ENCODE measurements at regions not wholly inside any gene's neighbourhood (a gene's known extent, or its start where the extent isn't known, plus 50 kb on each side); places are given as distances from the start of the nearest gene placed in this dataset.

DNA sequence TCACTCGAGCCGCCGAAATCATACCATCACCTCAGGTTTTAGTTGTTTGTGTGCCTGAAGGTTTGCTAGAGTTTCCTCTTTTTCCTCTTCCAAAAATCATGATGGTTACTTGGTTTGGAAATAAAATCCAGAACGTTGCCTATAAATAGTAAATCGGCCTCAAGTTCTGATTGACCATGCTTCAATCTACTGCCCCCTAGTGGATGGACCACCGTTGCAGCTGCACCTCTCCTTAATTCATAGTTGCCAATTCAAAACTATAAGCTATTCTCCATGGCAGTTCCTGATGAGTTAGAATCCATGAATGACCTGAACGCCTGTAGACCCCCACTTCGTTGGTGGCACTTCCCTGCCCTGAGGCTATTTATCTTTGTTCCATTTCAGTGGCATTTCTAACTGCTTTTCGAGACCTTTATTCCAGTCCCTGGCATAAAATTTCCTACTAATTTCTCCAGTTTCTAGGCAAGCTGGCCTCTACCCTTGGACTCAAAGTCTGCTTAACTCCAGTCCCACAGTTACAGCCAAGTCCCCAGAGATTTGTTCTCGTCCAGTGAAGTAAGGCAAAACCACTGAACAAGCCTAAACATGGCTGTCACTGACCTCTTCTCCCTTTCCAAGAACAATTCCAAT lies 422.6 kb downstream of the EFNA5 start:
- H3K36me3 ChIP-seq (ENCODE audit: control insufficient read depth, insufficient read depth, low read length) = no peaks in the 10 kb centered on the region
- no peak for DNase-seq (ENCODE audit: low read depth)
- H3K27me3 ChIP-seq (ENCODE audit: control insufficient read depth, insufficient read depth, low read length) = no peaks in the 10 kb centered on the region
- H3K4me3 ChIP-seq (ENCODE audit: low read depth, low read length) = no peak overlapping the region
- TF ChIP-seq, protein P1, sequence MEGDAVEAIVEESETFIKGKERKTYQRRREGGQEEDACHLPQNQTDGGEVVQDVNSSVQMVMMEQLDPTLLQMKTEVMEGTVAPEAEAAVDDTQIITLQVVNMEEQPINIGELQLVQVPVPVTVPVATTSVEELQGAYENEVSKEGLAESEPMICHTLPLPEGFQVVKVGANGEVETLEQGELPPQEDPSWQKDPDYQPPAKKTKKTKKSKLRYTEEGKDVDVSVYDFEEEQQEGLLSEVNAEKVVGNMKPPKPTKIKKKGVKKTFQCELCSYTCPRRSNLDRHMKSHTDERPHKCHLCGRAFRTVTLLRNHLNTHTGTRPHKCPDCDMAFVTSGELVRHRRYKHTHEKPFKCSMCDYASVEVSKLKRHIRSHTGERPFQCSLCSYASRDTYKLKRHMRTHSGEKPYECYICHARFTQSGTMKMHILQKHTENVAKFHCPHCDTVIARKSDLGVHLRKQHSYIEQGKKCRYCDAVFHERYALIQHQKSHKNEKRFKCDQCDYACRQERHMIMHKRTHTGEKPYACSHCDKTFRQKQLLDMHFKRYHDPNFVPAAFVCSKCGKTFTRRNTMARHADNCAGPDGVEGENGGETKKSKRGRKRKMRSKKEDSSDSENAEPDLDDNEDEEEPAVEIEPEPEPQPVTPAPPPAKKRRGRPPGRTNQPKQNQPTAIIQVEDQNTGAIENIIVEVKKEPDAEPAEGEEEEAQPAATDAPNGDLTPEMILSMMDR (IDR thresholded peaks at IDR 0.05; ENCODE audit: insufficient read depth, low read length, poor library complexity, severe bottlenecking) = peak; percentile 71

DNA sequence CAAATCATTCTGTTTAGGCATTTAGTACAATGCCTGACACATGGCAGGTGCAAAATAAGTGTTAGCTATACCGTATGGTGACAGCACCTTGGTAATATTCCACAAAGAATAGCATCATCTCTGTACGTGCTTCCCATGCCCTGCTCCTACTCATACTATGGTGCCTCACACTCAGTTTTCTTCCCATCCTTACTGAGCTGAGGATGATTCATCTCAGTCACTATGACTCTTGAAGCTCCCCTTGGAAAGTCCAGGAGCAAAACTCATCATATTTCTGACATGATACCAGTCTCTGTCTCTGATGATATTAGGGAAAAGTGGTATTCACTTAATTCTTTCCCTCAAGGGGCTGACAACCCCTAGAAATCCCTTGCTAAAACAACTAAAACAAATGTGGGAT lies 423.3 kb downstream of the EFNA5 start:
- DNase-seq (ENCODE audit: low read depth) = no peak
- no peaks in the 10 kb centered on the region for H3K36me3 ChIP-seq (ENCODE audit: control insufficient read depth, insufficient read depth, low read length)
- H3K27me3 ChIP-seq (ENCODE audit: control insufficient read depth, insufficient read depth, low read length) = no peaks in the 10 kb centered on the region
- TF ChIP-seq, protein P1 (IDR thresholded peaks at IDR 0.05; ENCODE audit: insufficient read depth, low read length, poor library complexity, severe bottlenecking) = no peak
- no peak overlapping the region for H3K4me3 ChIP-seq (ENCODE audit: low read depth, low read length)

DNA sequence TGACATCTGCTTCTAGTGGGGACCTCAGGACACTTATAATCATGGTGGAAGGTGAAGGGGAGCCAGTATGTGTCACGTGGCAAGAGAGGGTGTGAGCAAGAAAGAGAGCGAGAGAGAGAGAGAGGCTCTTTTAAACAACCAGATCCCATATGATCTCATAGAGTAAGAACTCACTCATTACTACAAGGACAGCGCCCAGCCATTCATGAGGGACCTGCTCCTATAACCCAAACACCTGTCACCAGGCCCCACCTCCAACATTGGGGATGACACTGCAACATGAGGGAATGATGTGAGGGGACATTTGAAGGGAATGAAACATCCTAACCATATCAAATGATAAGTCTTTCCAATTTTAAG lies 427.5 kb downstream of the EFNA5 start:
- DNase-seq (ENCODE audit: low read depth) = no peak
- TF ChIP-seq, protein P1 (IDR thresholded peaks at IDR 0.05; ENCODE audit: insufficient read depth, low read length, poor library complexity, severe bottlenecking) = no peak
- no peak overlapping the region for H3K4me3 ChIP-seq (ENCODE audit: low read depth, low read length)
- H3K36me3 ChIP-seq (ENCODE audit: control insufficient read depth, insufficient read depth, low read length) = no peaks in the 10 kb centered on the region
- H3K27me3 ChIP-seq (ENCODE audit: control insufficient read depth, insufficient read depth, low read length) = no peaks in the 10 kb centered on the region

DNA sequence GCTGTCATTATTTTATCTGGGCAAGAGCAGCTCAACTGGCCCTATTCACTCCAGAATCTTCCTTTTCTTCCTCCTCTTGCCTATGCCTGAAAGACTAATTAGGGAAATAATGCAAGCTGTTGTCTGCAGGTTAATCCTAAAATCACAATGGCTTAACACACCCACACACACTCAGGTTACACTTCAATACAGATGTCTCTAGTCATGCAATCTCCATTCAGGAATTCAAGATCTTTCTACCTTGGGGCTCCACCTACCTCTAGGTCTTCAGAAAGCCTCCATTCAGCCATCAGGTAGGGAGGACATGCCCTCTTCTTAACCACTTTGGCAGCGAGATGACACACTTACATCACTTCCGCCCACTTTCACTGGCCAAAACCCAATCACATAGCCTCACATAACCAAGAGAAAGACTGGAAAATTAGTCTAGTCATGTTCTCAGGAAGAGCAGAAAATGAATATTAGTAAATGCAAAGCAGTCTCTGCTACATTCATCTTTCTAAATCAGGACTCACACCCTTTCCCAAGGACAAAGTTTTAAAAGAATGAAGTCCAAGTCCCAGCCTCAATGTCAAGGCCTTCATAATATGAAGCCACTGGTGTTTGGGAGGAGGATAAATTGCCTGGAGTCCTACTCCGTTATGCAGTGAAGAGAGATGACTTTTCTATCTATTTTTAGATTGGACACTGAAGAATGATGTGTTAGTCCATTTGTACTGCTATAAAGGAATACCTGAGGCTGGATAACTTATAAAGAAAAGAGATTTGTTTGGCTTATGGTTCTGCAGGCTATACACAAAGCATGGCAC lies 428.1 kb downstream of the EFNA5 start:
- TF ChIP-seq, protein P1 (IDR thresholded peaks at IDR 0.05; ENCODE audit: insufficient read depth, low read length, poor library complexity, severe bottlenecking) = no peak
- no peak for DNase-seq (ENCODE audit: low read depth)

DNA sequence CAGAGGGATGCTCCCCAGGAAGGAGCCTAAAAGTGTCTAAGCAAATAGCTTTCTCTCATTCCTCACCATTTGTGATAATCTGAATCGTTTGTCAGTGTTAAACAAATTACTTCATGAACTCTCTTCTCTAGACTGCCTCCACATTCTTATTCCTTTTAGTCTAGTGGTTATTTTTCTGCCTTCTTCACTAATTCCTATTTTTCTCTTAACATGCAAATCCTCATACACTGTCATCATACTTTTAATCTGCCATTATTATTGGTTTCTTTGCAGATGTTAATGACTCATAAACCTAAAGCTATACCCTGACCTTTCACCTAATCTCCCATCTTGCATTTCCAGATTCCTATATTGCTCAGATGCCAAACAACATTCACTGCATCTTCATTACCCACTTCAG lies 428.9 kb downstream of the EFNA5 start:
- TF ChIP-seq, protein P1 (IDR thresholded peaks at IDR 0.05; ENCODE audit: insufficient read depth, low read length, poor library complexity, severe bottlenecking) = no peak
- no peak for DNase-seq (ENCODE audit: low read depth)
- no peaks in the 10 kb centered on the region for H3K36me3 ChIP-seq (ENCODE audit: control insufficient read depth, insufficient read depth, low read length)
- H3K27me3 ChIP-seq (ENCODE audit: control insufficient read depth, insufficient read depth, low read length) = no peaks in the 10 kb centered on the region
- H3K4me3 ChIP-seq (ENCODE audit: low read depth, low read length) = no peak overlapping the region

More for the DNA sequence above, 428.1 kb downstream of the EFNA5 start:
- Histone ChIP-seq H3K27me3 (ENCODE audit: control insufficient read depth, insufficient read depth, low read length) (no peaks in the 10 kb centered on the region), H3K36me3 (ENCODE audit: control insufficient read depth, insufficient read depth, low read length) (no peaks in the 10 kb centered on the region), H3K4me3 (ENCODE audit: low read depth, low read length) (no peak overlapping the region)
